HepG2 (cell line): ENCODE measurements at regions not wholly inside any gene's neighbourhood (a gene's known extent, or its start where the extent isn't known, plus 50 kb on each side); places are given as distances from the start of the nearest gene placed in this dataset.

Source experiments
- ATAC-seq: fragments of 200-7000 bp; cut with Tn5 transposase; 3 replicates; pipeline ENCODE4 v1.9.1; 2020; ENCODE audit warnings: mild to moderate bottlenecking, moderate library complexity
- BruUV-seq: library from RNA; stranded (reverse); fragments of 400-500 nt; replicated peaks from 2 replicates; lab custom pipeline; 2021; lab: Mats Ljungman, UMichigan
- CTCF ChIA-PET: fragments of 300-600 bp; formaldehyde crosslinking; extraction: SDS; loops from one replicate; lab custom pipeline; 2021; ENCODE audit warnings: low total read pairs, inconsistent platforms, low intra/inter-chr PET ratio; lab: Yijun Ruan, JAX
- POLR2A ChIA-PET: fragments of 350-600 bp; sonication (Branson Sonifier 250); formaldehyde crosslinking; loops from one replicate; lab custom pipeline; 2020; ENCODE audit warnings: antibody characterized with exemption, inconsistent platforms; lab: Yijun Ruan, JAX
- DNase-seq: peaks from one replicate; pipeline ENCODE4 v3.0.0-alpha.2; 2015; ENCODE audit warnings: low spot score
- FAIRE-seq: peaks from 3 replicates; lab custom pipeline; 2011; peaks lifted over from hg19 to GRCh38; lab: Jason Lieb, UNC
- H2AFZ ChIP-seq: one replicate; pipeline ENCODE4 v1.6.1; 2011; ENCODE audit warnings: low read length, inconsistent platforms
- H3K27ac ChIP-seq: fragments of 300-600 bp; 3 replicates; pipeline ENCODE4 v1.8.0; 2011; ENCODE audit warnings: mixed run types, mild to moderate bottlenecking, mixed read lengths, low read length, inconsistent platforms; ENCODE audit not compliant: insufficient read depth; ENCODE audit errors: extremely low read length
- H3K27me3 ChIP-seq, 2 experiments: fragments of 200-600 bp in 1 of 2; 2 replicates in 1 of 2; 3 replicates in 1 of 2; pipeline versions ENCODE4 v1.6.0 to v1.8.0; 2011; ENCODE audit warnings: low read length in 2 of 2, mild to moderate bottlenecking in 2 of 2, moderate library complexity in 2 of 2, inconsistent platforms in 1 of 2; ENCODE audit not compliant: insufficient read depth in 2 of 2, control insufficient read depth in 1 of 2
- H3K36me3 ChIP-seq, 2 experiments: fragments of 200-600 bp in 1 of 2; replicated peaks in 1 of 2; 2 replicates in 1 of 2; 3 replicates in 1 of 2; pipeline versions ENCODE4 v1.5.1 to v1.8.0; 2011; ENCODE audit warnings: low read length in 2 of 2, inconsistent platforms in 1 of 2; ENCODE audit not compliant: insufficient read depth in 2 of 2, control insufficient read depth in 1 of 2
- H3K4me1 ChIP-seq: 2 replicates; pipeline ENCODE4 v1.5.1; 2012; ENCODE audit warnings: low read length, inconsistent platforms; ENCODE audit not compliant: insufficient read depth
- H3K4me2 ChIP-seq: 2 replicates; pipeline ENCODE4 v1.6.0; 2011; ENCODE audit warnings: low read depth, low read length, inconsistent platforms
- H3K4me3 ChIP-seq, 3 experiments: fragments of 200-600 bp in 1 of 3; sonication (generic), shearing (Covaris generic) in 1 of 3; replicated peaks in 1 of 3; 2 replicates each; pipeline ENCODE4 v1.5.1; 2011 to 2016; ENCODE audit warnings: low read length in 3 of 3, inconsistent platforms in 2 of 3, low read depth in 2 of 3, mild to moderate bottlenecking in 2 of 3, control low read depth in 1 of 3, mixed read lengths in 1 of 3; ENCODE audit not compliant: insufficient read depth in 1 of 3
- H3K79me2 ChIP-seq: one replicate; pipeline ENCODE4 v1.6.1; 2011; ENCODE audit warnings: low read length, inconsistent platforms; ENCODE audit not compliant: insufficient read depth
- H3K9ac ChIP-seq: 2 replicates; pipeline ENCODE4 v1.6.0; 2011; ENCODE audit warnings: mild to moderate bottlenecking, low read depth, low read length, inconsistent platforms; ENCODE audit not compliant: insufficient read depth
- H3K9me3 ChIP-seq: 2 replicates; pipeline ENCODE4 v1.5.1; 2012; ENCODE audit warnings: mild to moderate bottlenecking, low read length
- H4K20me1 ChIP-seq: 2 replicates; pipeline ENCODE4 v1.6.0; 2011; ENCODE audit warnings: inconsistent platforms, mild to moderate bottlenecking, low read length, moderate library complexity; ENCODE audit not compliant: insufficient read depth
- ELF3 ChIP-seq: IDR thresholded peaks from 2 replicates; pipeline ENCODE4 v1.6.1; 2016; ENCODE audit warnings: missing genetic modification reagents, missing compliant biosample characterization
- GABPA ChIP-seq, 2 experiments: IDR thresholded peaks; 2 replicates each; pipeline ENCODE4 v1.6.1; 2011 to 2016; ENCODE audit warnings: low read depth in 2 of 2, low read length in 1 of 2, missing biosample characterization in 1 of 2, missing genetic modification characterization in 1 of 2
- PHF5A ChIP-seq: IDR thresholded peaks from one replicate; pipeline ENCODE4 v1.6.1; 2018; ENCODE audit warnings: low read depth, missing genetic modification reagents; ENCODE audit not compliant: unreplicated experiment
- ZBTB42 ChIP-seq: sonication (generic); formaldehyde crosslinking; IDR thresholded peaks from 2 replicates; pipeline ENCODE4 v1.5.0; 2020; ENCODE audit warnings: mild to moderate bottlenecking, missing genetic modification reagents
- ZFP90 ChIP-seq: sonication (generic); formaldehyde crosslinking; IDR thresholded peaks from 2 replicates; pipeline ENCODE4 v1.8.0; 2022; ENCODE audit warnings: missing genetic modification reagents, mild to moderate bottlenecking, inconsistent platforms, borderline replicate concordance
- ZMYM3 ChIP-seq: sonication (generic); formaldehyde crosslinking; IDR thresholded peaks from 2 replicates; pipeline ENCODE4 v1.5.1; 2020; ENCODE audit warnings: mild to moderate bottlenecking, missing genetic modification reagents
- ZNF550 ChIP-seq: sonication (generic); formaldehyde crosslinking; IDR thresholded peaks from 2 replicates; pipeline ENCODE4 v1.4.0; 2020; ENCODE audit warnings: mild to moderate bottlenecking, missing genetic modification reagents, borderline replicate concordance
- ZNF724P ChIP-seq: sonication (generic); formaldehyde crosslinking; IDR thresholded peaks from 2 replicates; pipeline ENCODE4 v1.8.0; 2022; ENCODE audit warnings: missing genetic modification reagents, borderline replicate concordance
- WGBS: methylation state at CpG from one replicate; pipeline ENCODE4 v1.1.6; 2017; ENCODE audit warnings: low lambda C conversion rate; 5-methylcytosine and 5-hydroxymethylcytosine counted together
- in situ Hi-C: cut with HindIII; loops from 2 replicates; pipeline ENCODE4 v1.10.0; 2017; ENCODE audit warnings: low pct_unique_long_range_greater_than_20kb; ENCODE audit not compliant: extremely low pct_ligation_motif_present
- intact Hi-C: fragments of 100-400 bp; cut with micrococcal nuclease; formaldehyde crosslinking; loops from one replicate; pipeline ENCODE4 v1.10.0; 2022; ENCODE audit not compliant: unreplicated experiment

DNA sequence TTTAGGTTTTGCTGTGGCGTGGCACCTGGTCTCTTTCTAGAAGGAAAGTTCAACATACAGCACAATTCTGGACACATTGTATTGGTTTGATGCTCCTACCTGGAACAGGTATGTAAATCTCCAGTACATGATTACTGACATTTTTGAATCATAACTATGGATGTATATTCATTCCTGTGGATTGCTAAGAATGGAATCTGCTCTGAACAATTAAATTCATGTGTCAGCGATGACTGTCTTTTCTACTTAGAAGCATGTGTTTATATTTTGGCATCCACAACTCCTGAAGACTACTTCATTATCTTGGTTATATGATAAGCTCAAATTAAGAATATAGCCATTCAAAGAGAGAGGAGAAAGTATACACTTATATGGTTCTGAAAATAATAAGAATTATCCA is 291.8 kb downstream of the CHRM3 start:
- Histone ChIP-seq H3K79me2 (no peaks in the 10 kb centered on the region), H4K20me1 (no peaks in the 10 kb centered on the region), H3K27me3 (no peaks in the 10 kb centered on the region), H3K9ac (no peak overlapping the region), H3K9me3 (peaks cover 60% of the 10 kb centered on the region), H3K36me3 (no peaks in the 10 kb centered on the region), H2AFZ (no peak overlapping the region), H3K4me2 (no peak overlapping the region), H3K4me3 (no peak overlapping the region), H3K4me1 (no peaks in the 10 kb centered on the region), H3K27ac (no peak overlapping the region)
- in situ Hi-C loops = no loop called here
- no peak for ATAC-seq
- DNase-seq = no peak
- 2% methylated on average over 2 of the region's 2 CpGs for WGBS
- ChIA-PET CTCF (no interaction called here), POLR2A (no interaction called here)
- BruUV-seq = no TSS peak
- TF ChIP-seq ZMYM3 (CRISPR knock-in tag) (no peak), GABPA (IDR thresholded peaks at IDR 0.05; ENCODE audit: low read depth, low read length) (no peak), GABPA (CRISPR knock-in tag; IDR thresholded peaks at IDR 0.05; ENCODE audit: low read depth) (no peak)
- FAIRE-seq = no peak
- intact Hi-C loops = no loop called here

GRCh38 chr1:239682046-239682445 is 295.7 kb downstream of the CHRM3 start:
- BruUV-seq = no TSS peak
- WGBS = 0% methylated on average over 3 of the region's 3 CpGs
- H3K36me3 ChIP-seq = no peaks in the 10 kb centered on the region
- H3K4me3 ChIP-seq = no peak overlapping the region
- no peak for FAIRE-seq
- DNase-seq = no peak
- no peaks in the 10 kb centered on the region for H3K79me2 ChIP-seq
- no peak overlapping the region for H3K27ac ChIP-seq
- H3K9me3 ChIP-seq = peaks cover 48% of the 10 kb centered on the region
- ChIA-PET POLR2A (no interaction called here), CTCF (no interaction called here)
- no peaks in the 10 kb centered on the region for H4K20me1 ChIP-seq
- TF ChIP-seq ZBTB42 (CRISPR knock-in tag) = no peak
- TF ChIP-seq ZNF550 (CRISPR knock-in tag) = no peak
- TF ChIP-seq ZNF724P = no peak
- TF ChIP-seq ELF3 = no peak
- no peak for TF ChIP-seq PHF5A
- TF ChIP-seq ZFP90 (CRISPR knock-in tag) = no peak
- H3K4me2 ChIP-seq = no peak overlapping the region
- ATAC-seq = no peak
- no peak overlapping the region for H3K9ac ChIP-seq
- H2AFZ ChIP-seq = no peak overlapping the region
- H3K27me3 ChIP-seq = no peaks in the 10 kb centered on the region
- no peaks in the 10 kb centered on the region for H3K4me1 ChIP-seq
- intact Hi-C loops = no loop called here
- in situ Hi-C loops = no loop called here
